Activated naive CD4-positive, alpha-beta T cell treated with anti-CD3 and anti-CD28 coated beads, Interleukin-2, amount 10 ng/mL, durations not matched to agents 7 days and 5 days (primary cell): ENCODE measurements at regions not wholly inside any gene's neighbourhood (a gene's known extent, or its start where the extent isn't known, plus 50 kb on each side); places are given as distances from the start of the nearest gene placed in this dataset.

Experiments used
- CTCF ChIA-PET: fragments of 350-600 bp; sonication (Branson Sonifier 250); formaldehyde crosslinking; loops from one replicate; lab custom pipeline; 2021; ENCODE audit warnings: antibody characterized with exemption; lab: Charles Lee
- DNase-seq: peaks from one replicate; pipeline ENCODE4 v3.0.0-alpha.2; 2020
- H3K27ac Mint-ChIP-seq: one replicate; pipeline ENCODE4 v1.8.0; 2021; ENCODE audit warnings: mild to moderate bottlenecking, moderate library complexity, mixed read lengths
- H3K27me3 Mint-ChIP-seq: one replicate; pipeline ENCODE4 v1.8.0; 2021; ENCODE audit warnings: mild to moderate bottlenecking, mixed read lengths
- H3K36me3 Mint-ChIP-seq: one replicate; pipeline ENCODE4 v1.8.0; 2021; ENCODE audit warnings: mixed read lengths
- H3K4me1 Mint-ChIP-seq: one replicate; pipeline ENCODE4 v1.8.0; 2021; ENCODE audit warnings: mixed read lengths
- H3K4me3 Mint-ChIP-seq: one replicate; pipeline ENCODE4 v1.8.0; 2021; ENCODE audit warnings: mild to moderate bottlenecking, moderate library complexity, mixed read lengths
- H3K9me3 Mint-ChIP-seq: one replicate; pipeline ENCODE4 v1.8.0; 2021; ENCODE audit warnings: mixed read lengths

DNA sequence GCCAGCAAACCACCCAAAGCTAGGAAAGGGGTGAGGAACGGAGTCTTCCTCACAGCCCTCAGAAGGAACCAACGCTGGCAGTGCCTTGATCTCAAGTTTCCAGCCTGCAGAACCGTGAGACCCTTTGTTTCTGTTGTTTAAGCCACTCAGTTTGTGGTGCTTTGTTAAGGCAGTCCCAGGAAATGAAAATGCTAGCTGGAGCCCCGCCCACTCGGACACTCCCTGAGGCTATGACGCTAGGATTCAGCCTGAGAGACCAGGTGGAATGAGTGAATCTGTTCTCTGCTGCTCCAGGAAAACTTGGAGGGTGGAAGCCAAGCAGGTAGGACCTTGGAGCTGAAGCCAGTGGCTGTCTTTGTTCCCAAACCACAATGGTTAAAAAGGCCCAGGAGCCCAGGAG lies 196.5 kb upstream of the POU3F1 start:
- Mint-ChIP-seq H3K9me3 (no peaks in the 10 kb centered on the region), H3K27ac (no peak overlapping the region), H3K4me3 (no peak overlapping the region), H3K27me3 (peaks cover 15% of the 10 kb centered on the region), H3K4me1 (no peaks in the 10 kb centered on the region), H3K36me3 (no peaks in the 10 kb centered on the region)
- no peak for DNase-seq
- CTCF ChIA-PET: no interaction called here

DNA sequence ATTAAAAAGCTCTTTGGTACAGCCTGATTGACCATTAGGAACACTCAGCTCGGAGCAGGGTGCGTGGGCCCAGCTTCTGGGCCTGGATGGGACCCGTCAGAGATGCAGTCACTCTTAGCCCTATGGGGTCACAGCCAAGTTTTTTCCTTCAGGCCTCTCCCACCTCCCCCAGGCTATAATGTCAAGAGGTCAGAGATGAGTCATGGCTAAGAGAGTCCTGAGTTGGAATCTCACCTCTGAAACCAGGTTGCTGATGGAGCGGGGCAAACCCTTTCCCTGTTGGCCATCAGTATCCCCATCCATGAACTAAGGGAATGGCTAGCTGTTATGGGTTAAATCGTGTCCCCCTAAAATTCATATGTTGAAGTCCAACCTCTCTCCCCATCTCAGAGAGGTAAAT lies 195.9 kb upstream of the POU3F1 start:
- H3K27me3 Mint-ChIP-seq: peaks cover 9% of the 10 kb centered on the region
- CTCF ChIA-PET: no interaction called here
- no peaks in the 10 kb centered on the region for H3K9me3 Mint-ChIP-seq
- no peak overlapping the region for H3K27ac Mint-ChIP-seq
- H3K4me1 Mint-ChIP-seq: no peaks in the 10 kb centered on the region
- H3K4me3 Mint-ChIP-seq: no peak overlapping the region
- H3K36me3 Mint-ChIP-seq: no peaks in the 10 kb centered on the region
- DNase-seq: no peak

DNA sequence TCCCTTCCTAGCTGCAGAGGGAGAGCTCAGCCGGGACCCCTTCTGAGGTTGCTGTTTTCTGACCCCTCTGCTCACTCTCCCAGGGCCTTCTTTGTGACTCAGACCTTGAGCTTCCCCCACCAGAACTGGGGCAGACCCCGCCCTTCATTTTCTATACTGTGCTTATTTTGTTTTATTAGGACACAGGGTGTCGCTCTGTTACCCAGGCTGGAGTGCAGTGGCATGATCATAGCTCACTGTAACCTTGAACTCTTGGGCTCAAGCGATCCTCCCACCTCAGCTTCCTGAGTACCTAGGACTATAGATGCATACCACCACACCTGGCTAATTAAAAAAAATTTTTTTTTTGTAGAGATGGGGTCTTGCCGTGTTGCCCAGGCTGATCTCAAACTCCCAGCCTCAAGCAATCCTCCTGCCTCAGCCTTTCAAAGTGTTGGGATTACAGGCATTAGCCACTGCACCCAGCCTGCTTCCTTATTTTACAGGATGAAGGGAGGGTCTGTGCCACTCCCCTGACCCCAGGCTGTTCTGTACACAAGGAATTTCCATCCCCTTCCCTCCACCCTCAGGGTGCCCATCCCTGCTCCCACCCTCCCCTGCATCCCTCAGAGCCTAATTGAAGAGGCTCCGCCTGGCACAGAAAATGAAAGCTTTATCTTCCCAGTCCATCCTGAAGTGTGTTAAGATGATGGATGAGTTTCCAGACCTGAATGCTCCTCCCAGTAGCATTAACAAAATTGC lies 195.2 kb upstream of the POU3F1 start:
- no peaks in the 10 kb centered on the region for H3K4me1 Mint-ChIP-seq
- no peaks in the 10 kb centered on the region for H3K36me3 Mint-ChIP-seq
- no peak overlapping the region for H3K27ac Mint-ChIP-seq
- DNase-seq: no peak
- CTCF ChIA-PET: no interaction called here
- peaks cover 3% of the 10 kb centered on the region for H3K27me3 Mint-ChIP-seq
- H3K9me3 Mint-ChIP-seq: no peaks in the 10 kb centered on the region
- no peak overlapping the region for H3K4me3 Mint-ChIP-seq

GRCh38 chr1:38240618-38241017 lies 194.0 kb upstream of the POU3F1 start:
- CTCF ChIA-PET: no interaction called here
- H3K9me3 Mint-ChIP-seq: no peaks in the 10 kb centered on the region
- no peak overlapping the region for H3K27ac Mint-ChIP-seq
- peaks cover 3% of the 10 kb centered on the region for H3K27me3 Mint-ChIP-seq
- H3K4me1 Mint-ChIP-seq: no peaks in the 10 kb centered on the region
- no peak overlapping the region for H3K4me3 Mint-ChIP-seq
- no peak for DNase-seq
- no peaks in the 10 kb centered on the region for H3K36me3 Mint-ChIP-seq

DNA sequence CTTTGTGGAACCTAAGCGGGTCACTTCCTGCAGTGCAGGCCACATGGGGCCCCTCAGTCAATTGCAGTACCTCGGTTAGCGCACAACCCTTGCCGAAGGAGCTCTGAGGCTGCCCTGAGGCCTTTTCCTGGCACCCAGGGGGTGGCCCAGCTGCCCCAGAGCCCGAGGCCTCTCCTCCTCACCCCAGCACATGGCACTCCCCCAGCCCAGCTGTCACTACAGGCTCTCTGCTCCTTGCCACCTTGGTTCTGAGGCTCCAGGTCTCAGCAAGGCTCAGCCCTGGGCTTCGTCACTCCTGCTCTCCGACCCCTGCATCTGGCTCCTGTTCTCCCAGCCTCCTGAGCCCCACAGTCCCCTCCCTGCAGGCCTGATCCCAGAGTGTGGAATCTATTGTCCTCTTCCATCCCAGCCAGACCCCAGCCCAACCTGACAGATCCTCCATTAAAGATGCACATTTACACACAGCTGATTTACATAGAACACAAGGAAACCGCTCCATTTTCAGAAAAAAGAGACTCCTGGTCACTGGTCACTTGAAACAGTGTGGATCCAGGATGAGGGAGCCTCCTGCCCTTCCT lies 192.8 kb upstream of the POU3F1 start:
- no peak for DNase-seq
- no peaks in the 10 kb centered on the region for H3K36me3 Mint-ChIP-seq
- peaks cover 3% of the 10 kb centered on the region for H3K27me3 Mint-ChIP-seq
- no peak overlapping the region for H3K27ac Mint-ChIP-seq
- H3K4me1 Mint-ChIP-seq: no peaks in the 10 kb centered on the region
- no peak overlapping the region for H3K4me3 Mint-ChIP-seq
- no peaks in the 10 kb centered on the region for H3K9me3 Mint-ChIP-seq
- CTCF ChIA-PET: no interaction called here

DNA sequence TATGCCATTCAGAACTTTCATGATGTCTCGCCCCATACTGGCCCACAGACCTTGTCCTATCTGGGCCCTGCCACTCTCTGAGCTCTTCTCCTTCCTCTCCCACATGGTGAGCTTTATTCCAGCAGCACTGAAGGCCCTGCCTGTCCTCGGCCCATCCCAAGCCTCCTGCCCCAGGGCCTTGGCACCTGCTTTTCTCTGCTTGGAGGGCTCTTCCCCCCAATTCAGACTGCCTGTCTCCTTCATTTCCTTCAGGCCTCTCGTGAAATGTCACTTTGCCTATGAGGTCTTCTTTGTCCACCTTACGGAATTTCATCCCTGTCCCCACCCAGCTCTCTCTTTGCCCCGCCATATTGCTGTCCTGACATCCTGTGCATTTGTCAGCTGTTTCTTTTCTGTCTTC lies 191.7 kb upstream of the POU3F1 start:
- CTCF ChIA-PET: no interaction called here
- Mint-ChIP-seq H3K4me1 (no peaks in the 10 kb centered on the region), H3K4me3 (no peak overlapping the region), H3K27me3 (peaks cover 5% of the 10 kb centered on the region), H3K9me3 (no peaks in the 10 kb centered on the region), H3K27ac (no peak overlapping the region), H3K36me3 (no peaks in the 10 kb centered on the region)
- DNase-seq: no peak

DNA sequence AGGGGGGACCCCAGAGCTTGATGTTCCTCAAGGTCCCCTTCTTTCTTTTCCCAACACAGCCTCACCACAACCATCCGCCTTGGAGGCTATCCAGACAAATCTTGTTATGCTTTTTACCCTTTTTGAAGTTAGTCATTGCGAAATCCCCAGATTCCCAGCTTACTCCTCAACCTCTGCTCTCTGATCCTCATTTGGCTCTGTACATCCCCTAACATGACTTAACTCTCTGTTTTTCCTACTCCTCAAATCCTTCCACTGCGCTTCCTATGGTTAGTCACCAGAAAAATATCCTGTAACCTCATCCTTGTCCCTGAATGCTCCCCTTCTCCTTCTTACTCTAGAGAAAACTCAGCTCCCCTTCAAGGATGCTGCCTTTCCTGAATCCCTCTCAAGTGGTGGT lies 189.1 kb upstream of the POU3F1 start:
- H3K9me3 Mint-ChIP-seq: no peaks in the 10 kb centered on the region
- no peak overlapping the region for H3K27ac Mint-ChIP-seq
- H3K4me3 Mint-ChIP-seq: no peak overlapping the region
- no peaks in the 10 kb centered on the region for H3K36me3 Mint-ChIP-seq
- peaks cover 12% of the 10 kb centered on the region for H3K27me3 Mint-ChIP-seq
- CTCF ChIA-PET: no interaction called here
- H3K4me1 Mint-ChIP-seq: no peaks in the 10 kb centered on the region
- no peak for DNase-seq

- no peaks in the 10 kb centered on the region for H3K4me1 Mint-ChIP-seq
- H3K27me3 Mint-ChIP-seq: peaks cover 22% of the 10 kb centered on the region
- H3K4me3 Mint-ChIP-seq: no peak overlapping the region
Measured at GRCh38 chr1:38231941-38232340, 185.3 kb upstream of the POU3F1 start.

DNA sequence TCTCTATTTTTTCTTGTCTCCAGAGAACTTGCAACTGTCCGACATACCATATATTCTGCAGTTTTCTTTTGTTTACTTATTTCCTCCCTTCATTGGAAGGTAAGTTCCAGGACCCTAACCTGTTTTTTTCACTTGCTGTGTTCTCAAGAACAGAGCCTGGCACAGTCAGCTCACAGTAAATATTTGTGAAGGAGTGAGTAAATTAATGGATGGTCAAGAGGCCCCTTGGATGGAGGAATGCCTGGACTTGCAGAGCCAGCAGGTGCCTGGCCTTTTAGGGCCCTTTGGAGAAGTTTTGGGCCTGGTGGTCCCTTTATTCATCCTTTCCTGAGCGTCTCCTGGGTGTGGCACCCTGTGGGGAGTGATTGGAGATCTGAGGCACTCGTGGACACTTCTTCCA lies 182.1 kb upstream of the POU3F1 start:
- Mint-ChIP-seq H3K9me3 (no peaks in the 10 kb centered on the region), H3K4me3 (no peak overlapping the region)

More at GRCh38 chr1:38231941-38232340, 185.3 kb upstream of the POU3F1 start:
- Mint-ChIP-seq H3K9me3 (no peaks in the 10 kb centered on the region), H3K27ac (no peak overlapping the region), H3K36me3 (no peaks in the 10 kb centered on the region)
- CTCF ChIA-PET: no interaction called here
- no peak for DNase-seq

DNA sequence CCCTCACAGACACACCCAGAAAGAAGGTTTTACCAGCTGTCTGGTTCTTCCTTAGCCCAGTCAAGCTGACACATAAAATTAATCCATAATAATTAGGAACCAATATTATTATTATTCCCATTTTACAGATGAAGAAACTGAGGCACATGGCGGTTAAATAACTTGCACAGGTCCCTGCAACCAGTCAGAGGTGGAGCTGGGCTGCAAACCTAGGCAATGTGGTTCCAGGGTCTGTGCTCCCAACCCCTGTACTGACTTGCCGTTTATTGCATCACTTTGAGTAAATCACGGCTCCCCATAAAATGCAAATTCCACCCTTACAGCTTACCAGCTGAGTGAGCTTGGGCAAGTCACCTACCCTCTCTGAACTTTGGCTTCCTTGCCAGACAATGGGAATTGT lies 179.2 kb upstream of the POU3F1 start:
- Mint-ChIP-seq H3K4me3 (no peak overlapping the region), H3K36me3 (no peaks in the 10 kb centered on the region), H3K27me3 (peaks cover 15% of the 10 kb centered on the region), H3K9me3 (no peaks in the 10 kb centered on the region), H3K27ac (no peak overlapping the region), H3K4me1 (no peaks in the 10 kb centered on the region)
- DNase-seq: no peak
- CTCF ChIA-PET: interaction anchor here (0.7 kb wide), 1 partner anchor 92 kb away, joined by 3 read pairs; no protein-coding TSS in a partner anchor

More for the DNA sequence above, 182.1 kb upstream of the POU3F1 start:
- H3K27ac Mint-ChIP-seq: no peak overlapping the region
- H3K4me1 Mint-ChIP-seq: no peaks in the 10 kb centered on the region
- CTCF ChIA-PET: no interaction called here
- H3K36me3 Mint-ChIP-seq: no peaks in the 10 kb centered on the region
- DNase-seq: no peak
- peaks cover 25% of the 10 kb centered on the region for H3K27me3 Mint-ChIP-seq

DNA sequence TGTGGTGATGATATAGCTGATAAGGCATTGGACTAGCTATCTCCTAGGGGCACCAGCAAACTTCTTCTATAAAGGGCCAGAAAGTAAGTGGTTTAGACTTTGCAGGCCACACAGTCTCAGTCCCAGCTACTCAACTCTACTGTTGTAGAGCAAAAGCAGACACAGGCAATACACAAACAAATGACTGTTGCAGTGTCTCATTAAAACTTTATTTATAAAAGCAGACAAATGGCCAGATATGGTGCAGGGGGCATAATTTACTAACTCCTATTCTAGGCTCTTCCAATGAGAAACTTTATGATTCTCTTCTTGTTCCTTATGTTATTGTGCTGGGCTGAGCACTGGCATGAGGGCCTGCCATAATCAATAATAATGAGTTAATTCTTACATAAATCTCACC lies 176.8 kb upstream of the POU3F1 start:
- H3K4me1 Mint-ChIP-seq: no peaks in the 10 kb centered on the region
- CTCF ChIA-PET: no interaction called here

GRCh38 chr1:38222891-38223290 lies 176.3 kb upstream of the POU3F1 start:
- Mint-ChIP-seq H3K4me1 (no peaks in the 10 kb centered on the region), H3K27me3 (peaks cover 20% of the 10 kb centered on the region), H3K36me3 (no peaks in the 10 kb centered on the region), H3K27ac (no peak overlapping the region), H3K4me3 (no peak overlapping the region), H3K9me3 (no peaks in the 10 kb centered on the region)
- no peak for DNase-seq
- CTCF ChIA-PET: no interaction called here

More for the DNA sequence above, 176.8 kb upstream of the POU3F1 start:
- DNase-seq: no peak
- Mint-ChIP-seq H3K27me3 (peaks cover 17% of the 10 kb centered on the region), H3K27ac (no peak overlapping the region), H3K36me3 (no peaks in the 10 kb centered on the region), H3K9me3 (no peaks in the 10 kb centered on the region), H3K4me3 (no peak overlapping the region)

GRCh38 chr1:38221006-38221649 lies 174.5 kb upstream of the POU3F1 start:
- no peak overlapping the region for H3K27ac Mint-ChIP-seq
- H3K36me3 Mint-ChIP-seq: no peaks in the 10 kb centered on the region
- H3K4me1 Mint-ChIP-seq: no peaks in the 10 kb centered on the region
- no peak overlapping the region for H3K4me3 Mint-ChIP-seq
- peaks cover 27% of the 10 kb centered on the region for H3K27me3 Mint-ChIP-seq
- CTCF ChIA-PET: no interaction called here
- no peak for DNase-seq
- H3K9me3 Mint-ChIP-seq: no peaks in the 10 kb centered on the region

DNA sequence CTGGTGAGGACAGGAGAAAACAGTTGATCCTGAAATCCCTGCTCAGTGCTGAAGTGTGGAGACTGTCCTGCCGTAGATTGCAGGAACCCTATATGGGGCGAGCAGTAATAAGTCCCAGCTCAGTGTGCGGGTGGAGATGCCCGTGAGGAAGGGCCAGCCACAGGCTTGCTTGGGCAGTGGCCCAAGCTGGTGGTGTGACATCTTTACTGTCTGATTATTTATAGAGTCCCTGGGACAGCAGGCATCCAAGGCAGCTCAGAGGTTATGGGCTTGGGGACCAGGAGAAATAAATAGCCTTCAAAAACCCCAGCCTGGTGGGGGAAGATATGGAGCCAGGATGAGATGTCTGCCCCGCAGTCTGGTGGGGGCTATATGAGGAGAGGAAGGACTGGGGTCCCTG lies 170.7 kb upstream of the POU3F1 start:
- Mint-ChIP-seq H3K27me3 (peaks cover 47% of the 10 kb centered on the region), H3K27ac (no peak overlapping the region), H3K4me1 (peaks cover 3% of the 10 kb centered on the region), H3K4me3 (no peak overlapping the region), H3K9me3 (no peaks in the 10 kb centered on the region), H3K36me3 (no peaks in the 10 kb centered on the region)
- CTCF ChIA-PET: no interaction called here
- no peak for DNase-seq
